Spleen (tissue), 7 donors: ENCODE measurements at regions not wholly inside any gene's neighbourhood (a gene's known extent, or its start where the extent isn't known, plus 50 kb on each side); places are given as distances from the start of the nearest gene placed in this dataset.

Experiments used
- CTCF ChIP-seq, 11 experiments: fragments of 200-600 bp in 7 of 11; fragments of 450-650 bp in 4 of 11; sonication (generic) in 4 of 11; IDR thresholded peaks in 8 of 11; conservative IDR thresholded peaks in 3 of 11; 1 replicate in 7 of 11; 2 replicates in 4 of 11; pipeline versions ENCODE4 v1.4.0 to v1.8.0; 2016 to 2021; ENCODE audit warnings: antibody characterized with exemption in 11 of 11, inconsistent platforms in 4 of 11, mild to moderate bottlenecking in 1 of 11
- POLR2A ChIP-seq, 3 donors: fragments of 450-650 bp; IDR thresholded peaks; one replicate each; pipeline ENCODE4 v1.5.1; 2017; ENCODE audit warnings: antibody characterized with exemption in 3 of 3, mild to moderate bottlenecking in 1 of 3
- POLR2AphosphoS5 ChIP-seq, 3 donors: sonication (generic); formaldehyde crosslinking; IDR thresholded peaks; one replicate each; pipeline ENCODE4 v1.5.1; 2017; ENCODE audit warnings: antibody characterized with exemption in 3 of 3
- donor health status: DM: no; HTN: no; CAD: no; lungs with moderate emphysema.
- donor health status: DM: no; HTN: no; CAD: no.
- donor health status: DM: no; HTN: no; CAD: no.

GRCh38 chr1:148334339-148335130, 148.6 kb downstream of the PPIAL4G start:
- TF ChIP-seq POLR2A (IDR thresholded peaks at IDR 0.05) (peak in 2 of 3 donors; percentile 77 to 87), CTCF (IDR thresholded peaks at IDR 0.05 in 8 of 11, conservative IDR thresholded peaks at IDR 0.05 in 3 of 11) (no peak), POLR2AphosphoS5 (IDR thresholded peaks at IDR 0.05) (peak; percentile 90 to 99 (median 94))
